ENCODE measurements at regions not wholly inside any gene's neighbourhood (a gene's known extent, or its start where the extent isn't known, plus 50 kb on each side); places are given as distances from the start of the nearest gene placed in this dataset.
"Not testable (repeated sequence)": the region's sequence is repeated elsewhere in the genome, so short reads cannot be mapped to it uniquely, and the experiment has no call there.

DNA sequence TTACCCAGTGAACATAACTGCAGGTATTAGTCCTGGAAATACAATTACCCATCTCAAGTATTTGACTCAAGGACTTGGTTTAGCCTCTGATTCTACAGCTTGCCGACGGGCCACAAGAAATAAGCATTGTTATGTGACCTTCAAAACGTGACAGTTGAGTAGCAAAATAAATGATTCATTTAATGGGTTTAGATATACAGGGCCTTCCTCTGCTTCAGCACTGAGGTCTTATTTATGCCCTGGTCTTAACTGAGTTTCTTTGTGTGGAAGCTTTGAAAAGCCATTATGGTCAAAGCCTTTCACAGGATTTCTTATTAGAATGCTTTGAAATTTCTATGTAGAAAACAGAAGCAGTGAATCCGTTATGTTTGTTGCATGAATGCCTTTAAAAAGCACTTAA, 899.2 kb upstream of the API5 start:
- H3K27me3 Mint-ChIP-seq (ENCODE audit: low read depth) = no peaks in the 10 kb centered on the region
- no peaks in the 10 kb centered on the region for H3K36me3 Mint-ChIP-seq (ENCODE audit: low read depth)
- DNase-seq (ENCODE audit: low read depth, low spot score) = peak; percentile 1
- TF ChIP-seq, protein P1, sequence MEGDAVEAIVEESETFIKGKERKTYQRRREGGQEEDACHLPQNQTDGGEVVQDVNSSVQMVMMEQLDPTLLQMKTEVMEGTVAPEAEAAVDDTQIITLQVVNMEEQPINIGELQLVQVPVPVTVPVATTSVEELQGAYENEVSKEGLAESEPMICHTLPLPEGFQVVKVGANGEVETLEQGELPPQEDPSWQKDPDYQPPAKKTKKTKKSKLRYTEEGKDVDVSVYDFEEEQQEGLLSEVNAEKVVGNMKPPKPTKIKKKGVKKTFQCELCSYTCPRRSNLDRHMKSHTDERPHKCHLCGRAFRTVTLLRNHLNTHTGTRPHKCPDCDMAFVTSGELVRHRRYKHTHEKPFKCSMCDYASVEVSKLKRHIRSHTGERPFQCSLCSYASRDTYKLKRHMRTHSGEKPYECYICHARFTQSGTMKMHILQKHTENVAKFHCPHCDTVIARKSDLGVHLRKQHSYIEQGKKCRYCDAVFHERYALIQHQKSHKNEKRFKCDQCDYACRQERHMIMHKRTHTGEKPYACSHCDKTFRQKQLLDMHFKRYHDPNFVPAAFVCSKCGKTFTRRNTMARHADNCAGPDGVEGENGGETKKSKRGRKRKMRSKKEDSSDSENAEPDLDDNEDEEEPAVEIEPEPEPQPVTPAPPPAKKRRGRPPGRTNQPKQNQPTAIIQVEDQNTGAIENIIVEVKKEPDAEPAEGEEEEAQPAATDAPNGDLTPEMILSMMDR (conservative IDR thresholded peaks at IDR 0.05) = no peak
- peaks cover 60% of the 10 kb centered on the region for H3K4me1 Mint-ChIP-seq
- H3K4me3 Mint-ChIP-seq = peak overlapping the region; percentile 9
- peak overlapping the region; percentile 71 for H3K27ac Mint-ChIP-seq (ENCODE audit: unreplicated experiment)
- no peaks in the 10 kb centered on the region for H3K9me3 Mint-ChIP-seq

DNA sequence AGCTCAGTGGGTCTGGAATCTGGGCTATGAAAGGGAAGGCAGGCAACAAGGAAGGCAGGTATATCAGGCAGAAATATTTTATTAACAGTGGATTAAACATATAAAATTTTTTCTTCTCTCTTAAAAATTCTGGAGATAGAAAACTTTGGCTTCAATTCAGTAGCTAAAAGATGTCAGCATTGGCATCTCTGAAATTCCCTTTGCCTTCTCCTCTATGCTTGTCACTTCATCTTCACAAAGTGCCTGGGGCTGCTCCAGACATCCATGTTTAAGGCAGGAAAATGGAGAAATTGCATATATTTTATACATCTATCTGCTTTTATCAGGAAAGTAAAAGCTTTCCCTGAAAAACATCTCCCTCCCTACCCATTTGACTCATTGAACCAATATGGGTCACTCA, 894.1 kb upstream of the API5 start:
- TF ChIP-seq, protein P1 (conservative IDR thresholded peaks at IDR 0.05) = no peak
- no peaks in the 10 kb centered on the region for H3K36me3 Mint-ChIP-seq (ENCODE audit: low read depth)
- no peak for DNase-seq (ENCODE audit: low read depth, low spot score)
- H3K4me3 Mint-ChIP-seq = no peak overlapping the region
- H3K9me3 Mint-ChIP-seq = no peaks in the 10 kb centered on the region
- H3K4me1 Mint-ChIP-seq = peaks cover 24% of the 10 kb centered on the region
- no peak overlapping the region for H3K27ac Mint-ChIP-seq (ENCODE audit: unreplicated experiment)
- H3K27me3 Mint-ChIP-seq (ENCODE audit: low read depth) = no peaks in the 10 kb centered on the region

DNA sequence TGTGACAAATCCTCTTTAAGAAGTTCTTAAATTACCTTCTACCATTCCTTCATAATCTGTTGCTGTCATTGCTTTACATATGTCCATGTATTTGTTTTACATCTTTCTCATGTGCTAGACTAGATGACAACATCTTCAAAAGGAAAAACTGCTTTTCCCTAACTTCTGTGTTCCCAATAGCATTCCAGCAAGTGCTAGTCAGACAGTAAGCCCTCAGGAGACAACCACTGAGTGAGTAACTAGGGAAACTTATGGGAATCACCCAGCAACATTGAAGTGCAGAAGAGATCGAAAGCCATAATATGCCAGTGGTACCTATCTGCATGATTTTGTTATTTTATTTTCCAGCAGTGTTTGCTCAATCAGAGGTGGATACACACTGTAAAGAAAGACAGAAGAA, 889.7 kb upstream of the API5 start:
- H3K4me3 Mint-ChIP-seq = no peak overlapping the region
- H3K27ac Mint-ChIP-seq (ENCODE audit: unreplicated experiment) = no peak overlapping the region
- no peaks in the 10 kb centered on the region for H3K4me1 Mint-ChIP-seq
- TF ChIP-seq, protein P1 (conservative IDR thresholded peaks at IDR 0.05) = no peak
- no peak for DNase-seq (ENCODE audit: low read depth, low spot score)
- no peaks in the 10 kb centered on the region for H3K9me3 Mint-ChIP-seq
- no peaks in the 10 kb centered on the region for H3K27me3 Mint-ChIP-seq (ENCODE audit: low read depth)
- no peaks in the 10 kb centered on the region for H3K36me3 Mint-ChIP-seq (ENCODE audit: low read depth)

DNA sequence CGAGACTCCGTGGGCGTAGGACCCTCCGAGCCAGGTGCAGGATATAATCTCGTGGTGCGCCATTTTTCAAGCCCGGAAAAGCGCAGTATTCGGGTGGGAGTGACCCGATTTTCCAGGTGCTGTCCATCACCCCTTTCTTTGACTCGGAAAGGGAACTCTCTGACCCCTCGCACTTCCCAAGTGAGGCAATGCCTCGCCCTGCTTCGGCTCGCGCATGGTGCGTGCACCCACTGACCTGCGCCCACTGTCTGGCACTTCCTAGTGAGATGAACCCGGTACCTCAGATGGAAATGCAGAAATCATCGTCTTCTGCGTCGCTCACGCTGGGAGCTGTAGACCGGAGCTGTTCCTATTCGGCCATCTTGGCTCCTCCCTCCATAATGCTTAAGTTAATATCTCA, 876.9 kb upstream of the API5 start:
- not testable (repeated sequence) for H3K4me1 Mint-ChIP-seq; H3K9me3 Mint-ChIP-seq; DNase-seq (ENCODE audit: low read depth, low spot score); H3K4me3 Mint-ChIP-seq; H3K27me3 Mint-ChIP-seq (ENCODE audit: low read depth); H3K36me3 Mint-ChIP-seq (ENCODE audit: low read depth); H3K27ac Mint-ChIP-seq (ENCODE audit: unreplicated experiment)

DNA sequence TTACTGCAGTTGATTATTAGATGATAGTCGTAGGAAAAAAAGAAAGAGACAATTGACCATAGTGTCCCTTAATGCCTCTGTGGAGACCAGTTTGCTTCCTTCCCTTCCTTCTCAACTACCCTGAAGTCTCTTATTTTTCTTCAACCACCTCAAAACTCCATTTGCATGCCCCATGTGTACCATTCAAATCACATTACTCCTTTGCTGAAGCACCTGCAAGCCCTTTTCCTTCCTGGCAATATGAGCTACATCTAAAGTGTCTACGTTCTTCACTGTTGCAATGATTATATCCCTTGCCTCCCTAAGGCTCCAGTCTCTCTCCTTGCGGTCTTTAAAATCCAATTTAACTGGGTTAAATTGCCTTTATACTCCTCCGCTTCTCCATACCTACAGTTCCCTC, 867.4 kb upstream of the API5 start:
- DNase-seq (ENCODE audit: low read depth, low spot score) = no peak
- no peaks in the 10 kb centered on the region for H3K4me1 Mint-ChIP-seq
- no peak overlapping the region for H3K4me3 Mint-ChIP-seq
- H3K27me3 Mint-ChIP-seq (ENCODE audit: low read depth) = no peaks in the 10 kb centered on the region
- no peaks in the 10 kb centered on the region for H3K36me3 Mint-ChIP-seq (ENCODE audit: low read depth)
- H3K27ac Mint-ChIP-seq (ENCODE audit: unreplicated experiment) = no peak overlapping the region
- peaks cover 10% of the 10 kb centered on the region for H3K9me3 Mint-ChIP-seq
- TF ChIP-seq, protein P1 (conservative IDR thresholded peaks at IDR 0.05) = no peak

DNA sequence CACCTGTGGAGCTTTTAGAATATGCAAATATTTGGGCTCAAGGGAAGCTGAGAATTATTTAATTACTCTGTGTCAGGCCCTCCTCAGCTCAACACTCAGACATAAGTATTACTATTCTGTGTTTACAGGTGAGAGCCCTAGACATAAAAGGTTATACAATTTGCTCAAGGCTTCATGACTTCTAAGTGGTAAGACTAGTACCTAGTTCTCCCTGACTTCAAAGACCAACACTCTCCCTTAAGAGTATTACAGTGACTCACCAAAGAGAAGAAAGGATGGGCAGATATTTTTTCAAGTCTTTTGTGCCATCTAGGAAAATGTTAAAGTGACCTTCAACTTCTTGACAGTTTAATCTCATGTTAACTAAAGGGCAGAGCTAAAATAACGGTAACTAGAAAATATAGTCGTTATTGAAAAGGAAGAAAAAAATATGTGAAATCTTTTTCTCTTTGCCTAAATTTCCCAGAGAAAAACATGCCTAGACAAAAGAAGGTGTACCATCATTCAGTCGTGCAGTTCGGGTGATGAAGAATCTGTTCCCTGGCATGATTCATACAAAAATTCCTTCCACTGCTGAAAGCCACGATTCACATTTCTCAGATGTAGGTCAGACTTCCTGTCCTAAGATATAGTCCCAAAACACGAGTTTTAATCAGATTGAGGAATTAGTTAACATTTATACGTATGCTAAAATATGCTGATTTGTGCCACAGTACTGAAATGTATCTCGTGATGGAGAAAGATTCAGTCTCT, 849.1 kb upstream of the API5 start:
- H3K36me3 Mint-ChIP-seq (ENCODE audit: low read depth) = no peaks in the 10 kb centered on the region
- no peaks in the 10 kb centered on the region for H3K27me3 Mint-ChIP-seq (ENCODE audit: low read depth)
- TF ChIP-seq, protein P1 (conservative IDR thresholded peaks at IDR 0.05) = no peak
- no peaks in the 10 kb centered on the region for H3K9me3 Mint-ChIP-seq
- no peak for DNase-seq (ENCODE audit: low read depth, low spot score)
- H3K27ac Mint-ChIP-seq (ENCODE audit: unreplicated experiment) = no peak overlapping the region
- no peak overlapping the region for H3K4me3 Mint-ChIP-seq
- H3K4me1 Mint-ChIP-seq = peaks cover 4% of the 10 kb centered on the region

Measured in neural crest cell (in vitro differentiated cells).